Suprapubic skin (tissue), 4 donors: ENCODE measurements at regions not wholly inside any gene's neighbourhood (a gene's known extent, or its start where the extent isn't known, plus 50 kb on each side); places are given as distances from the start of the nearest gene placed in this dataset.

Experiments used
- DNase-seq, 2 donors: peaks; one replicate each; pipeline ENCODE4 v3.0.0-alpha.2; 2019; ENCODE audit warnings: low spot score in 2 of 2
- H3K27ac ChIP-seq: fragments of 200-600 bp; sonication (generic); one replicate; pipeline ENCODE4 v1.5.1; 2019
- H3K27me3 ChIP-seq: fragments of 200-600 bp; sonication (generic); one replicate; pipeline ENCODE4 v1.5.1; 2019
- H3K36me3 ChIP-seq: fragments of 200-600 bp; sonication (generic); one replicate; pipeline ENCODE4 v1.5.1; 2019
- H3K4me1 ChIP-seq: fragments of 200-600 bp; sonication (generic); one replicate; pipeline ENCODE4 v1.5.1; 2019
- H3K4me3 ChIP-seq: fragments of 200-600 bp; sonication (generic); one replicate; pipeline ENCODE4 v1.5.1; 2019; ENCODE audit warnings: mild to moderate bottlenecking
- H3K9me3 ChIP-seq: fragments of 200-600 bp; sonication (generic); one replicate; pipeline ENCODE4 v1.5.1; 2019
- EP300 ChIP-seq: sonication (generic); formaldehyde crosslinking; IDR thresholded peaks from one replicate; pipeline ENCODE4 v1.6.1; 2017; ENCODE audit warnings: antibody characterized with exemption
- POLR2A ChIP-seq, 2 donors: fragments of 450-650 bp; IDR thresholded peaks; one replicate each; pipeline ENCODE4 v1.6.1; 2017; ENCODE audit warnings: antibody characterized with exemption in 2 of 2, mild to moderate bottlenecking in 2 of 2, moderate library complexity in 2 of 2
- POLR2AphosphoS5 ChIP-seq, 3 donors: sonication (generic); formaldehyde crosslinking; IDR thresholded peaks; one replicate each; pipeline ENCODE4 v1.6.1; 2017; ENCODE audit warnings: antibody characterized with exemption in 3 of 3
- WGBS: methylation state at CpG from one replicate; pipeline ENCODE4 v1.1.5; 2018; 5-methylcytosine and 5-hydroxymethylcytosine counted together
- TF ChIP-seq, protein P1 (sequence below), 2 donors: fragments of 200-600 bp in 1 of 2; fragments of 450-650 bp in 1 of 2; sonication (generic) in 1 of 2; IDR thresholded peaks; one replicate each; pipeline ENCODE4 v1.5.1; 2016 to 2019; ENCODE audit warnings: antibody characterized with exemption in 2 of 2, mild to moderate bottlenecking in 1 of 2, moderate library complexity in 1 of 2

GRCh38 chr15:69897061-69897460 is 200.7 kb downstream of the TLE3 start:
- no peak for TF ChIP-seq EP300
- no peak for TF ChIP-seq POLR2AphosphoS5 (IDR thresholded peaks at IDR 0.05)
- WGBS: 42% methylated on average over 4 of the region's 4 CpGs
- Histone ChIP-seq H3K4me1 (no peaks in the 10 kb centered on the region), H3K27me3 (peaks cover 8% of the 10 kb centered on the region), H3K9me3 (no peaks in the 10 kb centered on the region), H3K27ac (no peak overlapping the region), H3K4me3 (no peak overlapping the region), H3K36me3 (no peaks in the 10 kb centered on the region)
- DNase-seq: no peak

DNA sequence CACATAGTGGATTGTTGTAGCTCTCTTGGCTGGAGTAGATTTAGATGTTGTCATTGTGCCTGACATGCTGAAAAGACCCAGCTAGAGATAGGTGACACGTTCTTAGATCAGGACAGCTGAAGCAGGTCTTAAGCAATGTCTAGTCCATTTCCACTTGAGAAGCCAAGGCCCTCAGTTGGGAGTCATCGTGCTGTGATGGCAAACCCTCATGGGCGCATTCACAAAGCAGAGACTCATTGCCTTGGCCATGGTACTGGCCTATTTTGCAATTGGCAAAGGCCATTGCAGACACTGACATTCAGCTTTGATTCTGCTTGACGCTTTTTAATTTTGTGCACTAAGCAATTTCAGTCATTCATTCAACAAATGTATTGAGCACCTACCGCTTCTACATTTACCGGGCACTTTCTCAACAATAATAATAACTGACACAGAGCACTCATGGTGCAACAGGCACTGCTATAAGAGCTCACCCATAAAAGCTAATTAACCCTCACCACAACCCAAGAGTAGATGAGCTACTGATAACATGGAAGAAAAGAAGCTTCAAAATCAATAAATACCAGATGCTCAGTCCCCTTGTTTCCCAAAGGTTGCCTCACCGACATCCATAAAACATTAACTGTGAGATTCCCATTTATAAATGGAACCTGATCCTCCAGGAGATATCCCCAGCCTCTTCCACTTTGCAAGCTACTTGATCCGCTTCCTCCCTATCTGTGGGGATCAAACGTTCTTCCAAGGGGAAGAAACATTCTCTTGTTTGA is 200.1 kb downstream of the TLE3 start:
- Histone ChIP-seq H3K27me3 (peaks cover 6% of the 10 kb centered on the region), H3K4me1 (no peaks in the 10 kb centered on the region)
- no peak for TF ChIP-seq POLR2A (IDR thresholded peaks at IDR 0.05)
- peak in 1 of 3 donors; percentile 50 for TF ChIP-seq POLR2AphosphoS5 (IDR thresholded peaks at IDR 0.05)
- TF ChIP-seq EP300: no peak
- TF ChIP-seq, protein P1, sequence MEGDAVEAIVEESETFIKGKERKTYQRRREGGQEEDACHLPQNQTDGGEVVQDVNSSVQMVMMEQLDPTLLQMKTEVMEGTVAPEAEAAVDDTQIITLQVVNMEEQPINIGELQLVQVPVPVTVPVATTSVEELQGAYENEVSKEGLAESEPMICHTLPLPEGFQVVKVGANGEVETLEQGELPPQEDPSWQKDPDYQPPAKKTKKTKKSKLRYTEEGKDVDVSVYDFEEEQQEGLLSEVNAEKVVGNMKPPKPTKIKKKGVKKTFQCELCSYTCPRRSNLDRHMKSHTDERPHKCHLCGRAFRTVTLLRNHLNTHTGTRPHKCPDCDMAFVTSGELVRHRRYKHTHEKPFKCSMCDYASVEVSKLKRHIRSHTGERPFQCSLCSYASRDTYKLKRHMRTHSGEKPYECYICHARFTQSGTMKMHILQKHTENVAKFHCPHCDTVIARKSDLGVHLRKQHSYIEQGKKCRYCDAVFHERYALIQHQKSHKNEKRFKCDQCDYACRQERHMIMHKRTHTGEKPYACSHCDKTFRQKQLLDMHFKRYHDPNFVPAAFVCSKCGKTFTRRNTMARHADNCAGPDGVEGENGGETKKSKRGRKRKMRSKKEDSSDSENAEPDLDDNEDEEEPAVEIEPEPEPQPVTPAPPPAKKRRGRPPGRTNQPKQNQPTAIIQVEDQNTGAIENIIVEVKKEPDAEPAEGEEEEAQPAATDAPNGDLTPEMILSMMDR (IDR thresholded peaks at IDR 0.05): no peak

GRCh38 chr15:69898243-69898642 is 199.5 kb downstream of the TLE3 start:
- H3K36me3 ChIP-seq: no peaks in the 10 kb centered on the region
- H3K4me1 ChIP-seq: no peaks in the 10 kb centered on the region
- H3K9me3 ChIP-seq: no peaks in the 10 kb centered on the region
- H3K27ac ChIP-seq: no peak overlapping the region
- no peak overlapping the region for H3K4me3 ChIP-seq
- 95% methylated on average over 2 of the region's 2 CpGs for WGBS
- DNase-seq: no peak
- TF ChIP-seq, protein P1 (IDR thresholded peaks at IDR 0.05): no peak
- TF ChIP-seq POLR2A (IDR thresholded peaks at IDR 0.05): no peak
- no peak for TF ChIP-seq POLR2AphosphoS5 (IDR thresholded peaks at IDR 0.05)
- TF ChIP-seq EP300: no peak
- peaks cover 6% of the 10 kb centered on the region for H3K27me3 ChIP-seq

More for the DNA sequence above, 200.1 kb downstream of the TLE3 start:
- 71% methylated on average over 9 of the region's 9 CpGs for WGBS
- H3K36me3 ChIP-seq: no peaks in the 10 kb centered on the region
- DNase-seq: peak in 1 of 2 donors; percentile 63
- no peak overlapping the region for H3K27ac ChIP-seq
- H3K9me3 ChIP-seq: no peaks in the 10 kb centered on the region
- H3K4me3 ChIP-seq: no peak overlapping the region

DNA sequence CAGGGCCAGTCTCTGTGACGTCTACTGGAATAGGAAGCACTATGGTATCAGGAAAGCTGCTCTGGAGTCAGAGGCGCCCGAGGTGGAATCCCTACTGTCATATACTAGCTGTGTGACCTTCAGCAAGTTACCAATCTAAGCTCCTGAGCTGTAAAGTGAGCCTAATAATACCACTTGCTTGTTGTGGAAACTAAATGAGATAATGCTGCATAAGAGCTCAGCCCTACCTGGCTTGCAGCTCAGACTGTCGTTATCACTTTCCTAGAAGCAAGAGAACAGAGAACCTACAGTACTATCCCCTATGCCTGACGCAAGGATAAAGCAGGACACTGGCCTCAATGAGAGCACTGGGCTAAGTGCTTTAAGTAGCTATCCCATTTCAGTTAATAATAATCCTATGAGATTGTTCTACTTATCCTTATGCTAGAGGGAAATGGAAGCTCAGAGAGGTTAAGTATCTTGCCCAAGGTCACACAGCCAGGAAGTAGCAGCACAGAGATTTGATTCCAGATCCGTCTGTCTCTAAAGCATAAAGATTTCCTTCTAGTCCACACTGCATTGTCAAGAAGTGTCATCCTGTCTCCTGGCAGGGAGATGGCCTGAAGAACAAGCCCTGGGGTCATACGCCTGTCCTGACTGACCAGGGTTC is 195.2 kb downstream of the TLE3 start:
- Histone ChIP-seq H3K27ac (no peak overlapping the region), H3K36me3 (no peaks in the 10 kb centered on the region), H3K4me1 (no peaks in the 10 kb centered on the region), H3K27me3 (peaks cover 6% of the 10 kb centered on the region), H3K9me3 (no peaks in the 10 kb centered on the region), H3K4me3 (no peak overlapping the region)
- TF ChIP-seq EP300 (no peak), POLR2A (IDR thresholded peaks at IDR 0.05) (no peak), POLR2AphosphoS5 (IDR thresholded peaks at IDR 0.05) (no peak)
- TF ChIP-seq, protein P1 (IDR thresholded peaks at IDR 0.05): no peak
- no peak for DNase-seq
- WGBS: 90% methylated on average over 6 of the region's 7 CpGs

DNA sequence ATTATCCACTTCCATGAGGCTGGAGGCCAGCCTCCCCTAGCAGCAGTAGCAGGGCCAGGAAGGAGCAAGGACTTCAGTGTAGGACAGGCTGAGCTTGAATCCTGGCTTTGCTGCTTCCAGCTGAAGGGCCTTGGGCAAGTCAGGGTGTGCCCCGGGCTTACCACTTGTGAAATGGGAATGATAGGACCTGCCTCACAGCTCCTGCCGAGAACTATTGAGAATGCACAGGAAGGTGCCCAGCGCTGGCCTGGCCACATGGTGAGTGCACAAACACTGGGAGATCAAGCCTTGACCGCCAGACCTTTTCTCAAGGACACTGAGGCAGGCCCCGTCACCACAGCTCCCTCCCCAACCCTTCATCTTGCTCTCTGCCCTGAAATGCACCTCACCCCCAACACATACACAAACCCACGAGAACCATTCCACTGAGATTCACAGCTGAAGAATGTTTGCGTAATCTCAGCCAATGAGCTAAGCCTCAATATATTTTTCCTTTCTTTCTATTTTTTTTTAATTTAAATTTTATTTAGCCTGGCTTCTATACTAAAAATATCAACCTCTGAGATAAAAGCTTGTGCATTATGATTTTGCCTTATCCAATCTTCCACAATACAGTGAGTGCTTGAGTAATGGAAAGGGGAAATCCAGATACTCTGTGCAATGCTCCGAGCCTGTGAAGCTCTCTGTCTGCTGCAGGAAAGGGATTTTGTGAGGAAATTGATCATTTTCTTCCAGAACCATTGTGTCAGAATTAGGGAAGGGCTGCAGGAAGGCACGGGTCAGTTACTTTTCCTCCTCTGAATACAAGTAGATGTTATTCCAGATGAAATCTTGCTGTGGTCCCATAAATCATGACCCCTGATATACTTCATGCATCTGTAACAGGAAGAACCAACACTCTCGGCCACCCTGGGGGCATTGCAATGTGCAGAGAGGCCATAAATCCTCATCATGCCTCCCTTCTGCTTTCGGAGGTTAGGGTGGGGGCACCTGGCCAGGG is 193.9 kb downstream of the TLE3 start:
- no peak overlapping the region for H3K27ac ChIP-seq
- 72% methylated on average over 9 of the region's 11 CpGs for WGBS
- H3K27me3 ChIP-seq: peaks cover 6% of the 10 kb centered on the region
- H3K4me3 ChIP-seq: no peak overlapping the region
- H3K36me3 ChIP-seq: no peaks in the 10 kb centered on the region
- no peaks in the 10 kb centered on the region for H3K4me1 ChIP-seq
- no peak for DNase-seq
- H3K9me3 ChIP-seq: no peaks in the 10 kb centered on the region
- no peak for TF ChIP-seq EP300
- TF ChIP-seq POLR2A (IDR thresholded peaks at IDR 0.05): no peak
- TF ChIP-seq, protein P1 (IDR thresholded peaks at IDR 0.05): no peak
- no peak for TF ChIP-seq POLR2AphosphoS5 (IDR thresholded peaks at IDR 0.05)
